Keratinocyte (primary cell): ENCODE measurements at regions not wholly inside any gene's neighbourhood (a gene's known extent, or its start where the extent isn't known, plus 50 kb on each side); places are given as distances from the start of the nearest gene placed in this dataset.

ENCODE experiments used
- DNase-seq: peaks from one replicate; pipeline ENCODE4 v3.0.0-alpha.2; 2011; ENCODE audit warnings: low read depth, missing footprints, low spot score
- FAIRE-seq: peaks from 2 replicates; lab custom pipeline; 2011; peaks lifted over from hg19 to GRCh38; lab: Jason Lieb, UNC
- H2AFZ ChIP-seq: 2 replicates; pipeline ENCODE4 v1.6.0; 2012; ENCODE audit warnings: low read length, control low read depth, inconsistent platforms; ENCODE audit not compliant: control insufficient read depth
- H3K27ac ChIP-seq: 2 replicates; pipeline ENCODE4 v1.5.1; 2011; ENCODE audit warnings: low read length; ENCODE audit not compliant: control insufficient read depth, insufficient read depth
- H3K27me3 ChIP-seq: 3 replicates; pipeline ENCODE4 v1.6.0; 2011; ENCODE audit warnings: low read length; ENCODE audit not compliant: control insufficient read depth, insufficient read depth; ENCODE audit errors: extremely low read depth
- H3K36me3 ChIP-seq, 2 experiments: 2 replicates in 1 of 2; 3 replicates in 1 of 2; pipeline ENCODE4 v1.5.1; 2011; ENCODE audit warnings: low read length in 2 of 2, mild to moderate bottlenecking in 1 of 2; ENCODE audit not compliant: control insufficient read depth in 2 of 2, insufficient read depth in 2 of 2; ENCODE audit errors: extremely low read depth in 1 of 2
- H3K4me1 ChIP-seq: 3 replicates; pipeline ENCODE4 v1.5.1; 2011; ENCODE audit warnings: low read length; ENCODE audit not compliant: control insufficient read depth, insufficient read depth; ENCODE audit errors: extremely low read depth
- H3K4me2 ChIP-seq: 3 replicates; pipeline ENCODE4 v1.6.0; 2011; ENCODE audit warnings: low read depth, low read length; ENCODE audit not compliant: control insufficient read depth, insufficient read depth; ENCODE audit errors: extremely low read depth
- H3K4me3 ChIP-seq, 3 experiments: fragments of 200-600 bp in 1 of 3; sonication (generic) in 1 of 3; 2 replicates in 2 of 3; 3 replicates in 1 of 3; pipeline ENCODE4 v1.5.1; 2011 to 2016; ENCODE audit warnings: low read length in 3 of 3, mild to moderate bottlenecking in 3 of 3, control low read depth in 2 of 3, inconsistent platforms in 1 of 3, low read depth in 1 of 3, mixed read lengths in 1 of 3, mixed run types in 1 of 3, moderate library complexity in 1 of 3; ENCODE audit not compliant: control insufficient read depth in 2 of 3, insufficient read depth in 2 of 3; ENCODE audit errors: extremely low read depth in 1 of 3
- H3K79me2 ChIP-seq: 2 replicates; pipeline ENCODE4 v1.6.0; 2012; ENCODE audit warnings: low read length; ENCODE audit not compliant: control insufficient read depth, insufficient read depth
- H3K9ac ChIP-seq: 3 replicates; pipeline ENCODE4 v1.6.0; 2011; ENCODE audit warnings: low read length; ENCODE audit not compliant: control insufficient read depth, insufficient read depth; ENCODE audit errors: extremely low read depth
- H3K9me1 ChIP-seq: 3 replicates; pipeline ENCODE4 v1.6.0; 2011; ENCODE audit warnings: low read length; ENCODE audit not compliant: control insufficient read depth, insufficient read depth; ENCODE audit errors: extremely low read depth
- H3K9me3 ChIP-seq: 2 replicates; pipeline ENCODE4 v1.5.1; 2012; ENCODE audit warnings: low read depth, low read length; ENCODE audit not compliant: control insufficient read depth
- H4K20me1 ChIP-seq: 3 replicates; pipeline ENCODE4 v1.6.0; 2011; ENCODE audit warnings: low read length; ENCODE audit not compliant: control insufficient read depth, insufficient read depth; ENCODE audit errors: extremely low read depth
- EZH2 ChIP-seq: IDR thresholded peaks from one replicate; pipeline ENCODE4 v1.6.1; 2012; ENCODE audit warnings: inconsistent platforms, mild to moderate bottlenecking, low read length, moderate library complexity
- dilution Hi-C: fragments of 300-500 bp; cut with MboI; formaldehyde crosslinking; loops from one replicate; pipeline ENCODE4 v1.7.0; 2020; ENCODE audit warnings: low sequenced_read_pairs; ENCODE audit not compliant: extremely low pct_ligation_motif_present
- TF ChIP-seq, protein P1 (sequence below), 3 experiments: IDR thresholded peaks in 1 of 3; conservative IDR thresholded peaks in 1 of 3; optimal IDR thresholded peaks in 1 of 3; 2 replicates in 2 of 3; 3 replicates in 1 of 3; pipeline versions ENCODE3 to v1.5.1; 2011; ENCODE audit warnings: low read length in 3 of 3, mild to moderate bottlenecking in 3 of 3, moderate library complexity in 2 of 3, control low read depth in 1 of 3, inconsistent platforms in 1 of 3; ENCODE audit not compliant: insufficient read depth in 2 of 3; ENCODE audit errors: extremely low read depth in 1 of 3

DNA sequence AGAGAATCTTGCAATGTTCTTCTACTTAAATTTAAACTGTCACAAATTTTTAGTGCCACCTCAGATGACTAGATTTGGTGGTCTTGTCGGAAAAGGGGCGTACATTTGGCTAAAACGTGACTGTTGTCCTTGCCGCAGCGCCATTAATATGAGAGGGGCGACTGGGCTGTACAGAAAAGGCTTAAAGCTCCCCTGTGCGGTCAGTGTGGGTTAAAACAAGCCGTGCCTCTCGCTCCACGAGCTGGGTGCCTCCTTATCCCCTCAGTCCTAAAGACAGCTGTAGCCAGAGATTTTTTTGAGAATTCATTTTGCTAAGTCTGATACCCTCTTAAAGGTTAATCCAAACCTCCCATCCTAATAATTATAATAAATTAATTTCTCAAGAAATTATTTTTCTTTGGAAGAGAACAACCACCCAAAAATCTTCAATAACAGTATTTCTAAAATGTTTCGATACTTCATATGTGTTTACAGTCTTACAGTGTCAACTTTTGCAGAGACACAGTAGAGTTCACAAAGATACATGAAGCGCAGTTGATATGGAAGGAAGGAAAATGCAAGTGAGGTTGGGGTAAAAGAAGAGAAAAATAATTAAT, 68.6 kb downstream of the C7orf25 start:
- H3K4me2 ChIP-seq = peak overlapping the region; percentile 61
- no peaks in the 10 kb centered on the region for H3K79me2 ChIP-seq
- H3K9me1 ChIP-seq = no peaks in the 10 kb centered on the region
- no peaks in the 10 kb centered on the region for H3K9me3 ChIP-seq
- no peak overlapping the region for H3K4me3 ChIP-seq
- peak overlapping the region; percentile 27 for H2AFZ ChIP-seq
- H4K20me1 ChIP-seq = no peaks in the 10 kb centered on the region
- H3K9ac ChIP-seq = no peak overlapping the region
- no peak for TF ChIP-seq EZH2
- TF ChIP-seq, protein P1, sequence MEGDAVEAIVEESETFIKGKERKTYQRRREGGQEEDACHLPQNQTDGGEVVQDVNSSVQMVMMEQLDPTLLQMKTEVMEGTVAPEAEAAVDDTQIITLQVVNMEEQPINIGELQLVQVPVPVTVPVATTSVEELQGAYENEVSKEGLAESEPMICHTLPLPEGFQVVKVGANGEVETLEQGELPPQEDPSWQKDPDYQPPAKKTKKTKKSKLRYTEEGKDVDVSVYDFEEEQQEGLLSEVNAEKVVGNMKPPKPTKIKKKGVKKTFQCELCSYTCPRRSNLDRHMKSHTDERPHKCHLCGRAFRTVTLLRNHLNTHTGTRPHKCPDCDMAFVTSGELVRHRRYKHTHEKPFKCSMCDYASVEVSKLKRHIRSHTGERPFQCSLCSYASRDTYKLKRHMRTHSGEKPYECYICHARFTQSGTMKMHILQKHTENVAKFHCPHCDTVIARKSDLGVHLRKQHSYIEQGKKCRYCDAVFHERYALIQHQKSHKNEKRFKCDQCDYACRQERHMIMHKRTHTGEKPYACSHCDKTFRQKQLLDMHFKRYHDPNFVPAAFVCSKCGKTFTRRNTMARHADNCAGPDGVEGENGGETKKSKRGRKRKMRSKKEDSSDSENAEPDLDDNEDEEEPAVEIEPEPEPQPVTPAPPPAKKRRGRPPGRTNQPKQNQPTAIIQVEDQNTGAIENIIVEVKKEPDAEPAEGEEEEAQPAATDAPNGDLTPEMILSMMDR (optimal IDR thresholded peaks at IDR 0.05 in 1 of 3, IDR thresholded peaks at IDR 0.05 in 1 of 3, conservative IDR thresholded peaks at IDR 0.05 in 1 of 3; ENCODE audit: extremely low read depth in 1 of 3, insufficient read depth in 2 of 3, low read length in 3 of 3) = peak; percentile 47 to 79 (median 50)
- DNase-seq (no peak), FAIRE-seq (no peak)
- H3K27me3 ChIP-seq = no peaks in the 10 kb centered on the region
- H3K4me1 ChIP-seq = no peaks in the 10 kb centered on the region
- H3K36me3 ChIP-seq = no peaks in the 10 kb centered on the region
- no peak overlapping the region for H3K27ac ChIP-seq
- dilution Hi-C loops = no loop called here

- FAIRE-seq (no peak), DNase-seq (no peak)
- Histone ChIP-seq H2AFZ (no peak overlapping the region), H3K9me1 (no peaks in the 10 kb centered on the region), H3K27me3 (no peaks in the 10 kb centered on the region), H3K9me3 (no peaks in the 10 kb centered on the region), H3K4me3 (no peak overlapping the region), H3K9ac (no peak overlapping the region), H3K36me3 (no peaks in the 10 kb centered on the region), H4K20me1 (no peaks in the 10 kb centered on the region), H3K4me2 (no peak overlapping the region), H3K4me1 (peaks cover 5% of the 10 kb centered on the region), H3K27ac (no peak overlapping the region), H3K79me2 (no peaks in the 10 kb centered on the region)
- dilution Hi-C loops = no loop called here
- no peak for TF ChIP-seq EZH2
- TF ChIP-seq, protein P1 (optimal IDR thresholded peaks at IDR 0.05 in 1 of 3, IDR thresholded peaks at IDR 0.05 in 1 of 3, conservative IDR thresholded peaks at IDR 0.05 in 1 of 3; ENCODE audit: extremely low read depth in 1 of 3, insufficient read depth in 2 of 3, low read length in 3 of 3) = no peak
Measured at GRCh38 chr7:42834676-42835075, 77.2 kb downstream of the C7orf25 start.
